Transverse colon (tissue), 4 donors: ENCODE measurements at regions not wholly inside any gene's neighbourhood (a gene's known extent, or its start where the extent isn't known, plus 50 kb on each side); places are given as distances from the start of the nearest gene placed in this dataset.

Source experiments
- CTCF ChIP-seq, 5 experiments: fragments of 200-600 bp in 3 of 5; fragments of 450-650 bp in 2 of 5; sonication (generic) in 3 of 5; IDR thresholded peaks; 1 replicate in 2 of 5; 2 replicates in 3 of 5; pipeline ENCODE4 v1.5.1; 2016 to 2017; ENCODE audit warnings: antibody characterized with exemption in 5 of 5, inconsistent platforms in 3 of 5, mild to moderate bottlenecking in 2 of 5, moderate library complexity in 1 of 5
- EP300 ChIP-seq: sonication (generic); formaldehyde crosslinking; IDR thresholded peaks from one replicate; pipeline ENCODE4 v1.6.1; 2017; ENCODE audit warnings: antibody characterized with exemption, low read depth
- POLR2A ChIP-seq: fragments of 450-650 bp; IDR thresholded peaks from one replicate; pipeline ENCODE4 v1.6.1; 2016; ENCODE audit warnings: antibody characterized with exemption, mild to moderate bottlenecking, moderate library complexity
- POLR2AphosphoS5 ChIP-seq, 3 donors: sonication (generic); formaldehyde crosslinking; IDR thresholded peaks; one replicate each; pipeline ENCODE4 v1.6.1; 2016; ENCODE audit warnings: antibody characterized with exemption in 3 of 3

GRCh38 chr2:105538840-105539239 is 140.0 kb upstream of the FHL2 start:
- TF ChIP-seq POLR2A (no peak), CTCF (IDR thresholded peaks at IDR 0.05) (no peak), EP300 (no peak), POLR2AphosphoS5 (IDR thresholded peaks at IDR 0.05) (no peak)
